ENCODE measurements at regions not wholly inside any gene's neighbourhood (a gene's known extent, or its start where the extent isn't known, plus 50 kb on each side); places are given as distances from the start of the nearest gene placed in this dataset.
"Not testable (repeated sequence)": the region's sequence is repeated elsewhere in the genome, so short reads cannot be mapped to it uniquely, and the experiment has no call there.

GRCh38 chr6:48986845-48987244 lies 476.2 kb downstream of the MMUT start:
- Histone ChIP-seq H3K36me3 (replicated peaks) (no peaks in the 10 kb centered on the region), H3K27ac (no peak overlapping the region), H3K4me3 (ENCODE audit: low read depth, low read length) (no peak overlapping the region), H3K27me3 (replicated peaks) (no peaks in the 10 kb centered on the region)
- no peak for DNase-seq
- no peak for TF ChIP-seq CTCF (IDR thresholded peaks at IDR 0.05; ENCODE audit: low read depth, low read length, missing control alignments)
- in situ Hi-C loops (cut with HindIII; ENCODE audit: low pct_ligation_motif_present, low sequenced_read_pairs) = no loop called here

GRCh38 chr6:48986105-48986504 lies 476.9 kb downstream of the MMUT start:
- Histone ChIP-seq H3K4me3 (ENCODE audit: low read depth, low read length) (no peak overlapping the region), H3K36me3 (replicated peaks) (no peaks in the 10 kb centered on the region), H3K27ac (no peak overlapping the region), H3K27me3 (replicated peaks) (no peaks in the 10 kb centered on the region)
- no peak for DNase-seq
- TF ChIP-seq CTCF (IDR thresholded peaks at IDR 0.05; ENCODE audit: low read depth, low read length, missing control alignments) = no peak
- in situ Hi-C loops (cut with HindIII; ENCODE audit: low pct_ligation_motif_present, low sequenced_read_pairs) = no loop called here

- TF ChIP-seq CTCF (IDR thresholded peaks at IDR 0.05; ENCODE audit: low read depth, low read length, missing control alignments) = no peak
- no peak overlapping the region for H3K27ac ChIP-seq
- no peak for DNase-seq
- H3K36me3 ChIP-seq (replicated peaks) = no peaks in the 10 kb centered on the region
- in situ Hi-C loops (cut with HindIII; ENCODE audit: low pct_ligation_motif_present, low sequenced_read_pairs) = no loop called here
- no peak overlapping the region for H3K4me3 ChIP-seq (ENCODE audit: low read depth, low read length)
- H3K27me3 ChIP-seq (replicated peaks) = no peaks in the 10 kb centered on the region
Measured at GRCh38 chr6:48985025-48985424, 478.0 kb downstream of the MMUT start.

- H3K27ac ChIP-seq; H3K36me3 ChIP-seq (replicated peaks); DNase-seq; H3K4me3 ChIP-seq (ENCODE audit: low read depth, low read length); in situ Hi-C loops (cut with HindIII; ENCODE audit: low pct_ligation_motif_present, low sequenced_read_pairs); H3K27me3 ChIP-seq (replicated peaks): not testable (repeated sequence)
Measured at GRCh38 chr6:48983968-48984367, 479.1 kb downstream of the MMUT start.

- no peaks in the 10 kb centered on the region for H3K27me3 ChIP-seq (replicated peaks)
- no peaks in the 10 kb centered on the region for H3K36me3 ChIP-seq (replicated peaks)
- H3K27ac ChIP-seq = no peak overlapping the region
- DNase-seq = no peak
- H3K4me3 ChIP-seq (ENCODE audit: low read depth, low read length) = no peak overlapping the region
- in situ Hi-C loops (cut with HindIII; ENCODE audit: low pct_ligation_motif_present, low sequenced_read_pairs) = no loop called here
- TF ChIP-seq CTCF (IDR thresholded peaks at IDR 0.05; ENCODE audit: low read depth, low read length, missing control alignments) = no peak
Measured at GRCh38 chr6:48983377-48983776, 479.7 kb downstream of the MMUT start.

- TF ChIP-seq CTCF (IDR thresholded peaks at IDR 0.05; ENCODE audit: low read depth, low read length, missing control alignments) = no peak
- in situ Hi-C loops (cut with HindIII; ENCODE audit: low pct_ligation_motif_present, low sequenced_read_pairs) = no loop called here
- DNase-seq = no peak
- Histone ChIP-seq H3K36me3 (replicated peaks) (no peaks in the 10 kb centered on the region), H3K27ac (no peak overlapping the region), H3K4me3 (ENCODE audit: low read depth, low read length) (no peak overlapping the region), H3K27me3 (replicated peaks) (no peaks in the 10 kb centered on the region)
Measured at GRCh38 chr6:48979806-48980205, 483.2 kb downstream of the MMUT start.
